ENCODE measurements at regions not wholly inside any gene's neighbourhood (a gene's known extent, or its start where the extent isn't known, plus 50 kb on each side); places are given as distances from the start of the nearest gene placed in this dataset.

DNA sequence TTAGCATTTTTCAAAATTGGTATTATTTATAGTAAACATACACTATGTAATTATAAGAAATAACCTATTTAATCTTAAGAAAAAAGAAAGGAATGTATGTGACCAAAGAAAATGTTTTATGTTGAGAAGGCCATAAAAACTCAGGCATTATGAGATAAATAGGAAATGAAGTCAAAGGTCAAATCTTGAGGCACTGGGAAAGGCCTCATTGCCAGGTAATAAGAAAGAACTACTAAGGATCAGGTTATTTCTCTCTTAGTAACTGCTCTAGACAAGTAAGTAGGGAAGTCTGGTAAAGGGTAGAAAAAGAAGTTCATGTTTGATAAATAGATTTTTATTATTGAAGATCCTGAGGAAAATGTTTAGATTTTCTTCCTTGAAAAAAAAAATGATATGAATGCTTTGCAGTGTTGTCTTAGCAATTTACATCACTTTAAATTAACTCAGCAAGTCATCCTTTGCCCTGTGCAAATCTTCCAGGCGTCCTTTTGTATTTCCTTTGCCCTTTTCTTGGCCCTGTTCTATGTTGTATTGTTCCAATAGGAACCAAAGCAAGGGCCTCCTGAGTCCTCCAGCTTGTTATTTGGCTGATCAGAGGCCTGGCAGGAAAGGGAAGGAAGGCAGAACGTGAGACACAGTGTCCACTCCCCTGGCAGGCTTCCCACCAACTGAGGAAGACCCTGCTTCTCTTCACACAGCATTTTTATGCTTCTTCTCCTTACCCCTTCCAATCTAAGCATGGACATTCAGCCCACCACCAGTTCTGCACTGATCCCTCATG is 260.4 kb upstream of the MIR17HG start:
- Mint-ChIP-seq H3K9me3 (no peaks in the 10 kb centered on the region), H3K36me3 (ENCODE audit: low read depth) (no peaks in the 10 kb centered on the region), H3K27ac (peak overlapping the region; percentile 99), H3K4me1 (peaks cover 70% of the 10 kb centered on the region), H3K27me3 (ENCODE audit: low read depth, poor library complexity) (no peaks in the 10 kb centered on the region), H3K4me3 (peak overlapping the region; percentile 4)
- DNase-seq, result no peak
- TF ChIP-seq, protein P1, sequence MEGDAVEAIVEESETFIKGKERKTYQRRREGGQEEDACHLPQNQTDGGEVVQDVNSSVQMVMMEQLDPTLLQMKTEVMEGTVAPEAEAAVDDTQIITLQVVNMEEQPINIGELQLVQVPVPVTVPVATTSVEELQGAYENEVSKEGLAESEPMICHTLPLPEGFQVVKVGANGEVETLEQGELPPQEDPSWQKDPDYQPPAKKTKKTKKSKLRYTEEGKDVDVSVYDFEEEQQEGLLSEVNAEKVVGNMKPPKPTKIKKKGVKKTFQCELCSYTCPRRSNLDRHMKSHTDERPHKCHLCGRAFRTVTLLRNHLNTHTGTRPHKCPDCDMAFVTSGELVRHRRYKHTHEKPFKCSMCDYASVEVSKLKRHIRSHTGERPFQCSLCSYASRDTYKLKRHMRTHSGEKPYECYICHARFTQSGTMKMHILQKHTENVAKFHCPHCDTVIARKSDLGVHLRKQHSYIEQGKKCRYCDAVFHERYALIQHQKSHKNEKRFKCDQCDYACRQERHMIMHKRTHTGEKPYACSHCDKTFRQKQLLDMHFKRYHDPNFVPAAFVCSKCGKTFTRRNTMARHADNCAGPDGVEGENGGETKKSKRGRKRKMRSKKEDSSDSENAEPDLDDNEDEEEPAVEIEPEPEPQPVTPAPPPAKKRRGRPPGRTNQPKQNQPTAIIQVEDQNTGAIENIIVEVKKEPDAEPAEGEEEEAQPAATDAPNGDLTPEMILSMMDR (IDR thresholded peaks at IDR 0.05), result no peak

GRCh38 chr13:91097269-91097668 is 250.2 kb upstream of the MIR17HG start:
- Mint-ChIP-seq H3K4me3 (no peak overlapping the region), H3K27ac (peak overlapping the region; percentile 80), H3K4me1 (peaks cover 47% of the 10 kb centered on the region), H3K27me3 (ENCODE audit: low read depth, poor library complexity) (peaks cover 2% of the 10 kb centered on the region), H3K36me3 (ENCODE audit: low read depth) (no peaks in the 10 kb centered on the region), H3K9me3 (peaks cover 5% of the 10 kb centered on the region)
- DNase-seq, result no peak
- TF ChIP-seq, protein P1 (IDR thresholded peaks at IDR 0.05), result no peak

DNA sequence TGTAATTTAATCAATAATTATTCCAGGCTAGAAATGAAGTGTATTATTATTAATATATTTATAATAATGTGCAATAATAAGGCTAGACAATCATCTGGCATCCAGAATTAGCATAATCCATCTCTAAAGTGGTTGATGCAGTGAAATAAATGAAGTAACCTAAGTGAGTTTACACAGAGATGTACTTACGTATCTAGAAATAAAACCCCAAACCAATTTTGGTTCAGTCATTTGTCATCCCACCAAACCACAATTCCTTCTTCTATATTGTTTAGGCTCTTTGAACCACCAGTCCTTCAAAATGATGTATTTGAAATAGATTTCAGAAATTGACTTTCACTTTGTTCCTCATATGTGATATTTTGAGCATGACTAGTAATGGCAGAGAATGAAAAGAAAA is 247.6 kb upstream of the MIR17HG start:
- Mint-ChIP-seq H3K36me3 (ENCODE audit: low read depth) (peaks cover 16% of the 10 kb centered on the region), H3K4me1 (peaks cover 35% of the 10 kb centered on the region), H3K9me3 (peaks cover 18% of the 10 kb centered on the region), H3K4me3 (no peak overlapping the region), H3K27ac (no peak overlapping the region), H3K27me3 (ENCODE audit: low read depth, poor library complexity) (peaks cover 1% of the 10 kb centered on the region)
- TF ChIP-seq, protein P1 (IDR thresholded peaks at IDR 0.05), result no peak
- no peak for DNase-seq

GRCh38 chr13:91100944-91101343 is 246.5 kb upstream of the MIR17HG start:
- peak overlapping the region; percentile 98 for H3K27ac Mint-ChIP-seq
- TF ChIP-seq, protein P1 (IDR thresholded peaks at IDR 0.05), result no peak
- H3K9me3 Mint-ChIP-seq, result peaks cover 25% of the 10 kb centered on the region
- H3K4me3 Mint-ChIP-seq, result no peak overlapping the region
- DNase-seq, result no peak
- peaks cover 32% of the 10 kb centered on the region for H3K4me1 Mint-ChIP-seq
- peaks cover 22% of the 10 kb centered on the region for H3K36me3 Mint-ChIP-seq (ENCODE audit: low read depth)
- peaks cover 3% of the 10 kb centered on the region for H3K27me3 Mint-ChIP-seq (ENCODE audit: low read depth, poor library complexity)

DNA sequence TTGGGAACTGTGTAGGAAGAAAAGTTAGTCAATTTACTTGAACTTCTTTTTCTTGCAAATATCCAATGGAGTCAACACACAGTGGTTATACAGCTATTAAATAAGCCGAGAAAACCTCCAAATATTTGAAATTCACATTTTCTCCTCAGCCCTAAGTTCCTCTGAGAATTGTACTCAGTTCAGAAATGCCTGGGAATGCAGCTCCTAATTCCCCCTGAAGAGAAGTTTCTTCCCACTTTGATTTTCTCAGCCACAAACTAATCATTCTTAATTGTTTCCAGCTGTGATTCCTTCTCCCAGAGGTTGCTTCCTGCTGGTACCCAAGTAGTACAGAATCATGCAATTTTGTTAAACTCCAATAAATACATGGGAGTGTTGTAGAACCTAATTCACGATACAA is 246.1 kb upstream of the MIR17HG start:
- TF ChIP-seq, protein P1 (IDR thresholded peaks at IDR 0.05), result no peak
- Mint-ChIP-seq H3K4me1 (peaks cover 32% of the 10 kb centered on the region), H3K36me3 (ENCODE audit: low read depth) (peaks cover 22% of the 10 kb centered on the region), H3K27me3 (ENCODE audit: low read depth, poor library complexity) (peaks cover 3% of the 10 kb centered on the region), H3K9me3 (peaks cover 25% of the 10 kb centered on the region), H3K27ac (peak overlapping the region; percentile 98), H3K4me3 (no peak overlapping the region)
- no peak for DNase-seq

- peaks cover 32% of the 10 kb centered on the region for H3K36me3 Mint-ChIP-seq (ENCODE audit: low read depth)
- DNase-seq, result no peak
- peak overlapping the region; percentile 60 for H3K27ac Mint-ChIP-seq
Observed at GRCh38 chr13:91105270-91105669, 242.2 kb upstream of the MIR17HG start.

More at GRCh38 chr13:91105270-91105669, 242.2 kb upstream of the MIR17HG start:
- Mint-ChIP-seq H3K9me3 (peaks cover 31% of the 10 kb centered on the region), H3K4me1 (peaks cover 17% of the 10 kb centered on the region), H3K27me3 (ENCODE audit: low read depth, poor library complexity) (peaks cover 3% of the 10 kb centered on the region), H3K4me3 (no peak overlapping the region)
- TF ChIP-seq, protein P1 (IDR thresholded peaks at IDR 0.05), result no peak
